ENCODE measurements at regions not wholly inside any gene's neighbourhood (a gene's known extent, or its start where the extent isn't known, plus 50 kb on each side); places are given as distances from the start of the nearest gene placed in this dataset.
"Not testable (repeated sequence)": the region's sequence is repeated elsewhere in the genome, so short reads cannot be mapped to it uniquely, and the experiment has no call there.

GRCh38 chr3:152104847-152105415 is 163.8 kb upstream of the MBNL1 start:
- DNase-seq: no peak

GRCh38 chr3:152105446-152105845 is 163.3 kb upstream of the MBNL1 start:
- no peak for DNase-seq

- DNase-seq: no peak
These were observed 159.7 kb upstream of the MBNL1 start for GRCh38 chr3:152109038-152109437.

- DNase-seq: no peak
These were observed 155.3 kb upstream of the MBNL1 start for GRCh38 chr3:152113413-152113812.

GRCh38 chr3:152113992-152114651 is 154.6 kb upstream of the MBNL1 start:
- DNase-seq: no peak

GRCh38 chr3:152120601-152121269 is 148.0 kb upstream of the MBNL1 start:
- no peak for DNase-seq

GRCh38 chr3:152121270-152121636 is 147.5 kb upstream of the MBNL1 start:
- no peak for DNase-seq

- no peak for DNase-seq
These were observed 145.9 kb upstream of the MBNL1 start for GRCh38 chr3:152122851-152123250.

- no peak for DNase-seq
These were observed 145.3 kb upstream of the MBNL1 start for GRCh38 chr3:152123457-152123856.

GRCh38 chr3:152126260-152126659 is 142.5 kb upstream of the MBNL1 start:
- DNase-seq: no peak

GRCh38 chr3:152127058-152127457 is 141.7 kb upstream of the MBNL1 start:
- no peak for DNase-seq

- DNase-seq: no peak
These were observed 140.4 kb upstream of the MBNL1 start for GRCh38 chr3:152128356-152128755.

GRCh38 chr3:152139651-152140050 is 129.1 kb upstream of the MBNL1 start:
- DNase-seq: no peak

- no peak for DNase-seq
These were observed 122.3 kb upstream of the MBNL1 start for GRCh38 chr3:152146461-152146860.

GRCh38 chr3:152147748-152148147 is 121.0 kb upstream of the MBNL1 start:
- DNase-seq: no peak

GRCh38 chr3:152148579-152148978 is 120.2 kb upstream of the MBNL1 start:
- no peak for DNase-seq

GRCh38 chr3:152149832-152150231 is 118.9 kb upstream of the MBNL1 start:
- no peak for DNase-seq

- no peak for DNase-seq
These were observed 117.4 kb upstream of the MBNL1 start for GRCh38 chr3:152151216-152151876.

GRCh38 chr3:152151877-152152765 is 116.6 kb upstream of the MBNL1 start:
- not testable (repeated sequence) for DNase-seq

GRCh38 chr3:152153115-152153514 is 115.6 kb upstream of the MBNL1 start:
- not testable (repeated sequence) for DNase-seq

- DNase-seq: no peak
These were observed 113.3 kb upstream of the MBNL1 start for GRCh38 chr3:152155246-152156020.

- DNase-seq: no peak
These were observed 111.8 kb upstream of the MBNL1 start for GRCh38 chr3:152156880-152157279.

Measured in NCI-H2171 treated with DMSO at 0.1 percent for 48 hours (cell line).